ENCODE measurements at regions not wholly inside any gene's neighbourhood (a gene's known extent, or its start where the extent isn't known, plus 50 kb on each side); places are given as distances from the start of the nearest gene placed in this dataset.

- TF ChIP-seq CTCF (IDR thresholded peaks at IDR 0.05) (no peak), POLR2A (IDR thresholded peaks at IDR 0.05) (no peak)
Observed at GRCh38 chr18:49668574-49669275, 106.9 kb downstream of the LIPG start.
